GM21723 (cell line): ENCODE measurements at regions not wholly inside any gene's neighbourhood (a gene's known extent, or its start where the extent isn't known, plus 50 kb on each side); places are given as distances from the start of the nearest gene placed in this dataset.
"Not testable (repeated sequence)": the region's sequence is repeated elsewhere in the genome, so short reads cannot be mapped to it uniquely, and the experiment has no call there.

Experiments used
- ATAC-seq: cut with Tn5 transposase; IDR thresholded peaks from one replicate; pipeline ENCODE4 v1.9.1; 2021; ENCODE audit warnings: mild to moderate bottlenecking, moderate library complexity; ENCODE audit not compliant: unreplicated experiment

DNA sequence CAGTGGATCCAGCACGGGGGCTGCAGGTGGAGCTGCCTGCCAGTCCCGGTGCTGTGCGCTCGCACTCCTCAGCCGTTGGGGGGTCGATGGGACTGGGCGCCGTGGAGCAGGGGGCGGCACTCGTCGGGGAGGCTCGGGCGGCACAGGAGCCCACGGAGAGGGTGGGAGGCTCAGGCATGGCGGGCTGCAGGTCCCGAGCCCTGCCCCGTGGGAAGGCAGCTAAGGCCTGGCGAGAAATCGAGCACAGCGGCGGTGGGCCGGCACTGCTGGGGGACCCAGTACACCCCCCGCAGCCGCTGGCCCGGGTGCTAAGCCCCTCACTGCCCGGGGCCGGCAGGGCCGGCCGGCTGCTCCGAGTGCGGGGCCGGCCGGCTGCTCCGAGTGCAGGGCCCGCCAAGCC lies 52.3 kb upstream of the MARK1 start:
- not testable (repeated sequence) for ATAC-seq

DNA sequence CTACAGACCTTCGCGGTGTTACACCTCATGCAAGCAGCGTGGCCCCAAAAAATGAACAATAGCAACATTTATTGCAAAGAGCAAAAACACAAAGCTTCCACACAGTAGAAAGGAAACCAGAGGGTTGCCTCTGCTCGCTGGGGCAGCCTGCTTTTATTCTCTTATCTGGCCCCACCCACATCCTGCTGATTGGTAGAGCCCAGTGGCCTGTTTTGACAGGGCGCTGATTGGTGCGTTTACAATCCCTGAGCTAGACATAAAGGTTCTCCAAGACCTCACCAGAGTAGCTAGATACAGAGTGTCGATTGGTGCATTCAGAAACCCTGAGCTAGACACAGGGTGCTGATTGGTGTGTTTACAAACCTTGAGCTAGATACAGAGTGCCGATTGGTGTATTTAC lies 52.8 kb upstream of the MARK1 start:
- not testable (repeated sequence) for ATAC-seq

GRCh38 chr1:220473440-220473839 lies 54.5 kb upstream of the MARK1 start:
- ATAC-seq, result no peak

DNA sequence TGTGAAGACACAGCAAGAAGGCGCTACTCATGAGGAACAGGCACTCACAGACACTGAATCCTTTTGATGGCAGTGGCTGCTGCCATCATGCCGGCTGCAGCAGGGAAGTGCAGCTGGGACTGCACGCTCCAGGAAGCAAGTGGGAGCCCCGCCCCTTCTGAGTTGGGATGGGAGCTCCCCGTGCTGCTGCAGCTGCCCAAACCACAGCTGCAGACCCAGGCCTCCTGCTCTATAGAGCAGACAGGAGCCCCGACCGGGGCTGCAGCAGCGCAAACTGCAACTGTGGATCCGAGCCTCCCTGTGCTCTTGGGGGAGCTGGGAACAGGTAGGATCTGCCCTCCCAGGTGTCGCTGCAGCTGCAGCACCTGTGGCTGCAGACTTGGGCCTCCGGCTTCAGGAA lies 65.2 kb upstream of the MARK1 start:
- ATAC-seq, result no peak

DNA sequence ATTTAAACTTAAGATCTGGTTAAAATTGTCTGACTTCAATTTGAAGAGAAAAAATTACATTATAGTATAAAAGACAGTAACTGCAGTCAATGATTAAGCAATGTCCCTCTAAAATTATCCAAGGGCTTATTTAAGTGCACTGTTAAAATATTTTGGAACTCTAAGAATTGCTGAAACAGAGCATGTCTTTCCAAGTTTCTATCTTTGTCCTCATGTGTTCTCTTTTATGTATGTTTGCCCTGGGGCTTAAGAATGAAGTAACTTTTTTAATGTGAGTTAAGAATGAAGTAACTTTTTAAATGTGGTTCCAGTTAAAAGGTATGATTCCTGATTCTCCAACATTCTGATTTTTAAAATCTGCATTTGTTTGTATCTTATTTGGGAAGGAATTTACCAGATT lies 69.0 kb upstream of the MARK1 start:
- no peak for ATAC-seq

DNA sequence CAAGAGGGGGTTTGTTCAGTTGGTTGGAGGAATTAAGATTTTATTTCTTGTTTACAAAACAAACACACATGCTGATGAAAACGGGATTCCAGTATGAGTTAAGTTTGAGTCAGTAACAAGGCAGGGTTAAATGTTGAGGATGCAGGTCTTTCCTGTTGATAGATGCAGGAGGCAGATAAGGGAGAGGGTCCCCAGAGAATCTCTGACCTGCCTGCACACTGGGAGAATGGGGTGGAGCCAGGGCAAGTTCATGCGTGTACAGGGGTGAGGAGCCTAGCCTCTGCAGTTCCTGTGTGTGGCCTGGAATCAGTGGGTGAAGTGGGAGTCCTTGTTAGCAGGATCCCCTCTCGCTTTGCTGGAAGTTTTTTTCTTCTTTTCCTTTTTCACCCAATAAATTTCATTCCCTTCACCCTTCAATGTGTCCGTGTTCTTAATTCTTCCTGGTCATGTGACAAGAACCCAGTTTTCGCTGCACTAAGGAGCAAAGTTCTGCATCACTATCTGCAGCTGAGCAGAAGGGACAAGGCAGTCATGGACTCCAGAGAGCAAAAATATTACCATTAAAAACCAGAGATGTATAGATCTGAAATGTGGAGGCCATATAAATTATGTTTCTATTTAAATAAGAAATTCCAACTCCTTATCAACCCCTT lies 69.9 kb upstream of the MARK1 start:
- no peak for ATAC-seq

DNA sequence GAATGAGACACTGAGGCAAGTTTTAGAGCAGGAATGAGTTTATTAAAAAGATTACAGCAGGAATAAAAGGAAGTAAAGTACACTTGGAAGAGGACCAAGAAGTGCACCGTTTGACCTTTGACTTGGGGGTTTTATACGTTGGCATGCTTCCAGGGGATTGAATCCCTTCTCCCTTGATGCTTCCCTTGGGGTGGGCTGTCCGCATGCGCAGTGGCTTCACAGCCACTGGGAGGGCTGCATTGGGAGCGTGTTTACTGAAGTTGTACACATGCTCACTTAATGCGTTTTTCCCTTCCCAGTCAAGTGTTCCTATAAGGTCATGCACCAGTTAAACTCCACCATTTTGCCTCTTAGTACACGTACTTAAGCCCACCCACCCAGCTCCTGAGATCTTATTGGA lies 72.4 kb upstream of the MARK1 start:
- ATAC-seq, result no peak

DNA sequence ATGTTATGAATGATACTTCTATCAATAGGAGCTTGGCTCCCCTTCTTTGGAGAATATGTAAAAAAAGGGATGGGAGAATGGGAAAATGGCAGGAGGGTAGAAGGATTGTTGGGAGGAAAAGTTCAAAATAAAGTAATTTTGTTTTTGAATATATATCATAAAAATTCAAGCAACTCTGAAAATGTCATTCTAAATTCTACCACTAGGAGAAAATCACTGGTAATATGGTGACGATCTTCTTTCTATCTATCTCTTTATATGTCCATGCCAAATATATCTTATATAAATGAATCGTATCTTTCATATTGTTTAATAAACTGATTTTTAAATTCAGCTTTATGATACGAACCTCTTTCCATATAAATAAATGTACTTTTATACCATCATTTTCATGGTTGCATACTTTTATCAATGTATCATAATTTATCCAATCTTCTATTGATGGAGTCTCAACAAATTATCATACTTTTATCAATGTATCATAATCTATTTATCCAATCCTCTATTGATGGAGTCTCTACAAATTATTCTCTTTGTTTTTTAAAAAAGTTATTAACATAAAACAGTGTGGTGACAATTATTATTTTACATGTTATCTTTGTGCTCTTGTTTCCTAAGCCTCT lies 73.7 kb upstream of the MARK1 start:
- ATAC-seq, result no peak

DNA sequence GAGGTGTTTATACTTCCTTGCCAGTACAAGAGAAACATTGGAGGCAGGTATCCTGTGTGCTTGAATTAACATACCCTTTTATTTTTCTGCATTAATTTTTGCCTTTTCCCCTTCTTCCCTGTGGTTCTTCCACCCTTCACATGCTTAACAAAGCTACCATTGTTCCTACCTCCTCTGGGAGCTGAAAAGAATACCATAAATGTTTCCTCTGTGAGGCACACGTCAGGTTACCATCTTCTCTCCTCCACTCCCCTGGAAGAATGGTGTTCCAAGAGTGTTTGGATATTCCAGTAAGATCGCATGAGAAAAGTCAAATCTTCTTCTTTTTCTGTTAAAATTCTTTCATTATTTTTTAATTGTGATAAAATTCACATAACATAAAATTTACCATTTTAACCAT lies 74.6 kb upstream of the MARK1 start:
- ATAC-seq, result no peak

GRCh38 chr1:220451532-220451931 lies 76.4 kb upstream of the MARK1 start:
- ATAC-seq, result no peak

DNA sequence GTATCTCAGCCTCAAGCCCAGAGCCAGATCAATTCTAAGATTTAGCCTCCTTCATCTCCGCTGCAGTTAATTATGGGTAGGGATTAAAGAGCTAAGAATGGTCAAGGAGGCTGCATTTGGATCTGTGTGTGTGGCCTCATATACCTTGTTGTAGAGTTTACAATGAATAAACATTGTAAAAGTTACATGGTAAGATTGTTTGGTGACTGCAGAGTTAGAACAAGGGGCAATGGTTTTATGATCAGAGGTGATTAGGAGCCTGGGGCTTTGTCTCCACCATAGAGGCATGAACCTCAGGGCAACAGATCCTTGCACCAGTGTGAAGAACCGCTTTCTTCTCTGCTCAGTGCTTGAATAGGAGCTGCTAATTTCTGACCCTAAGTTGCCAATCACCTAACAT lies 77.0 kb upstream of the MARK1 start:
- no peak for ATAC-seq

GRCh38 chr1:220448217-220448616 lies 79.7 kb upstream of the MARK1 start:
- no peak for ATAC-seq

GRCh38 chr1:220444586-220444985 lies 83.3 kb upstream of the MARK1 start:
- ATAC-seq, result not testable (repeated sequence)

- ATAC-seq, result no peak
Measured at GRCh38 chr1:220441211-220441610, 86.7 kb upstream of the MARK1 start.

- no peak for ATAC-seq
Measured at GRCh38 chr1:220438741-220439140, 89.2 kb upstream of the MARK1 start.

DNA sequence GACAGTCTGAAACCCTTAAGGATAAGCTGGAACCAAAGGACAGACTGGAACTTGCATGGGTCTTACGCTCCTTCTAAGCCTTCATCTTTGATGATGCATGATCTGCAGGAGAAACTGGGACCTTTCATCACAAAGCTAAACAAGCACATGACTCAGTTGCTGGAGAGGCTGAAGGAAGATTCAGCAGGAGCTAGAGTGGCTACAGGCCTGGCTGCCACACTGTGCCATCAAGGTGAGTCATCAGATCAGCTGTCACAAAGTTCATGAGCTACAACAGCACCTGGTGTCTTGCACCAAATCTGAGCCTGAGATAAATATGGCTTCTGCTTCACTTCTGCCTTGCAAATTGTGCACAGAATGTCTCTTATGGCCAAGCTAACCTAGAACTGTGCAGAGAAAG lies 95.5 kb upstream of the MARK1 start:
- ATAC-seq, result no peak

- ATAC-seq, result no peak
Measured at GRCh38 chr1:220431554-220432239, 96.2 kb upstream of the MARK1 start.

- no peak for ATAC-seq
Measured at GRCh38 chr1:220430586-220430985, 97.3 kb upstream of the MARK1 start.

GRCh38 chr1:220430059-220430458 lies 97.9 kb upstream of the MARK1 start:
- no peak for ATAC-seq

DNA sequence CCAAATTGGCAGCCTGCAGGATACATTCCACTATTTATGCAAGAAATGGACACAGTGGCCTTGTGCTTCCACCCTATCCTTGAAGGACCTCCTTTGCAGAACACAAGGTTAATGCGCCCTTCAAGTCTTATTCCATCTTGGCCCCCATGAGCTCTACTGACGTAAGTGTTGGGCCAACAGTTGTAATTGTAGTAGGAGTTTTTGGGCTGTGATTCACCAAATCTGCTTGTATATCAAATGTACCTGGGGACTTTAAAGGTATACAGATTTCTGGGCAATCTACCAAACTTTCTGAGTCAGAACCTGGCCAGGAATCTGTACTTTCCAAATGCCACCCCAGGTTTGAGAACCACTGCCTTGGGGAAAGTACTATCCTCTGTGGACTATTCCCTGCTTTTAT lies 100.9 kb upstream of the MARK1 start:
- ATAC-seq, result no peak

DNA sequence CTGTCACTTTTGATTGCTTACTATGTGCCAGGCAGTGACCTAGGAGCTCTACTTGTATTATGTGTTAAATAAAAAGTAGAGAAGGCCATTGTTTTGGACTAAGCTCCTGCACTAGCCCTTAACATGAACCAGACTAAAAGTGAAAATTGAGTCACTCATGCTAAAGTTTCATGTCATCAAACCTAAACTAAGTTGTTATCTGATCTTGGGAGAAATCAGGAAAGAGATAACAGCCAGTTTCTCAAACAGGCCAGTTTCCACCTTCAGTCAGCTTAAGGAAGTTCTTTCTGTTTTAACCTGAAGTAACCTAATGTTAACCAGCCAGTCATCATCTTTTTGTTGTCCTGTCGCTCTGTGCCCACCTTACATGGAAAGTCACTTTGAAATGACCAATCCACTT lies 102.1 kb upstream of the MARK1 start:
- ATAC-seq, result no peak

GRCh38 chr1:220421508-220421907 lies 106.4 kb upstream of the MARK1 start:
- no peak for ATAC-seq
